CD4-positive, CD25-positive, alpha-beta regulatory T cell (primary cell): ENCODE measurements at regions not wholly inside any gene's neighbourhood (a gene's known extent, or its start where the extent isn't known, plus 50 kb on each side); places are given as distances from the start of the nearest gene placed in this dataset.

ENCODE experiments used
- ATAC-seq, 2 donors: fragments of 150-1000 bp; cut with Tn5 transposase; one replicate each; pipeline ENCODE4 v1.10.0; 2021; ENCODE audit warnings: low read depth in 2 of 2, moderate number of reproducible peaks in 2 of 2, moderate library complexity in 1 of 2
- DNase-seq, 3 donors: peaks; one replicate each; pipeline versions ENCODE4 v3.0.0 to v3.0.0-alpha.2; 2012 to 2022; ENCODE audit warnings: mixed read lengths in 1 of 3
- H3K27ac ChIP-seq: one replicate; pipeline ENCODE4 v1.7.0; 2013; ENCODE audit warnings: mild to moderate bottlenecking, low read length; ENCODE audit not compliant: insufficient read depth, poor library complexity, severe bottlenecking
- H3K27me3 ChIP-seq: one replicate; pipeline ENCODE4 v1.7.0; 2013; ENCODE audit warnings: low read length; ENCODE audit not compliant: control insufficient read depth, insufficient read depth
- H3K36me3 ChIP-seq: one replicate; pipeline ENCODE4 v1.7.0; 2013; ENCODE audit warnings: mild to moderate bottlenecking, low read length, moderate library complexity; ENCODE audit not compliant: control insufficient read depth, insufficient read depth
- H3K4me1 ChIP-seq: 2 replicates; pipeline ENCODE4 v1.7.0; 2013; ENCODE audit warnings: mild to moderate bottlenecking, low read length; ENCODE audit not compliant: insufficient read depth, control insufficient read depth, poor library complexity, severe bottlenecking
- H3K4me3 ChIP-seq: one replicate; pipeline ENCODE4 v1.7.0; 2013; ENCODE audit warnings: low read depth, mild to moderate bottlenecking, low read length, moderate library complexity
- H3K9me3 ChIP-seq, 2 experiments: 1 replicate in 1 of 2; 2 replicates in 1 of 2; pipeline ENCODE4 v1.7.0; 2013; ENCODE audit warnings: low read length in 2 of 2, mild to moderate bottlenecking in 1 of 2, moderate library complexity in 1 of 2; ENCODE audit not compliant: control insufficient read depth in 2 of 2
- H3K27ac Mint-ChIP-seq, 3 donors: one replicate each; pipeline ENCODE4 v1.8.0; 2020 to 2022; ENCODE audit warnings: mild to moderate bottlenecking in 3 of 3, mixed read lengths in 3 of 3, moderate library complexity in 2 of 3
- H3K27me3 Mint-ChIP-seq: one replicate; pipeline ENCODE4 v1.8.0; 2022; ENCODE audit warnings: mild to moderate bottlenecking, mixed read lengths
- H3K36me3 Mint-ChIP-seq: one replicate; pipeline ENCODE4 v1.8.0; 2020; ENCODE audit warnings: mixed read lengths
- H3K4me1 Mint-ChIP-seq, 4 donors: one replicate each; pipeline ENCODE4 v1.8.0; 2020 to 2022; ENCODE audit warnings: mixed read lengths in 4 of 4, mild to moderate bottlenecking in 1 of 4
- H3K4me3 Mint-ChIP-seq, 4 donors: one replicate each; pipeline ENCODE4 v1.8.0; 2020 to 2022; ENCODE audit warnings: mild to moderate bottlenecking in 4 of 4, mixed read lengths in 4 of 4, moderate library complexity in 3 of 4
- H3K9me3 Mint-ChIP-seq, 7 donors: one replicate each; pipeline ENCODE4 v1.8.0; 2020 to 2022; ENCODE audit warnings: mixed read lengths in 7 of 7, mild to moderate bottlenecking in 3 of 7, moderate library complexity in 2 of 7

GRCh38 chr10:113967126-113967525 lies 76.5 kb upstream of the ADRB1 start:
- Mint-ChIP-seq H3K27me3 (no peaks in the 10 kb centered on the region), H3K4me1 (peaks cover 0 to 12% (median 10%) of the 10 kb centered on the region in 4 donors), H3K4me3 (no peak overlapping the region), H3K9me3 (peaks cover 0 to 8% (median 2%) of the 10 kb centered on the region in 7 donors), H3K36me3 (no peaks in the 10 kb centered on the region), H3K27ac (no peak overlapping the region)
- Histone ChIP-seq H3K9me3 (peaks cover 1 to 2% of the 10 kb centered on the region in 2 experiments), H3K36me3 (no peaks in the 10 kb centered on the region), H3K27me3 (no peaks in the 10 kb centered on the region), H3K4me1 (peaks cover 2% of the 10 kb centered on the region), H3K27ac (no peak overlapping the region), H3K4me3 (no peak overlapping the region)
- DNase-seq (no peak), ATAC-seq (no peak)

GRCh38 chr10:113970641-113971040 lies 73.0 kb upstream of the ADRB1 start:
- H3K27me3 Mint-ChIP-seq: peaks cover 10% of the 10 kb centered on the region
- peaks cover 0 to 8% (median 2%) of the 10 kb centered on the region in 7 donors for H3K9me3 Mint-ChIP-seq
- H3K27ac Mint-ChIP-seq: no peak overlapping the region
- H3K36me3 Mint-ChIP-seq: peaks cover 3% of the 10 kb centered on the region
- DNase-seq: no peak
- Histone ChIP-seq H3K27ac (no peak overlapping the region), H3K9me3 (no peaks in the 10 kb centered on the region), H3K4me3 (no peak overlapping the region), H3K27me3 (peaks cover 2% of the 10 kb centered on the region), H3K36me3 (no peaks in the 10 kb centered on the region), H3K4me1 (no peaks in the 10 kb centered on the region)
- H3K4me3 Mint-ChIP-seq: no peak overlapping the region
- ATAC-seq: no peak
- H3K4me1 Mint-ChIP-seq: peaks cover 0 to 4% (median 0%) of the 10 kb centered on the region in 4 donors

- Histone ChIP-seq H3K36me3 (no peaks in the 10 kb centered on the region), H3K27me3 (peaks cover 2% of the 10 kb centered on the region), H3K4me3 (no peak overlapping the region), H3K4me1 (no peaks in the 10 kb centered on the region), H3K9me3 (no peaks in the 10 kb centered on the region), H3K27ac (no peak overlapping the region)
- H3K36me3 Mint-ChIP-seq: peaks cover 3% of the 10 kb centered on the region
- DNase-seq: no peak
- no peak for ATAC-seq
- H3K27me3 Mint-ChIP-seq: peaks cover 10% of the 10 kb centered on the region
- H3K4me3 Mint-ChIP-seq: no peak overlapping the region
- peaks cover 0 to 8% (median 2%) of the 10 kb centered on the region in 7 donors for H3K9me3 Mint-ChIP-seq
- H3K4me1 Mint-ChIP-seq: peaks cover 0 to 4% (median 0%) of the 10 kb centered on the region in 4 donors
- no peak overlapping the region for H3K27ac Mint-ChIP-seq
These were observed 72.2 kb upstream of the ADRB1 start for GRCh38 chr10:113971349-113971973.

GRCh38 chr10:113977174-113977573 lies 66.5 kb upstream of the ADRB1 start:
- ATAC-seq: no peak
- H3K27me3 Mint-ChIP-seq: peaks cover 10% of the 10 kb centered on the region
- peaks cover 0 to 2% (median 0%) of the 10 kb centered on the region in 7 donors for H3K9me3 Mint-ChIP-seq
- Histone ChIP-seq H3K36me3 (no peaks in the 10 kb centered on the region), H3K4me1 (no peaks in the 10 kb centered on the region), H3K27me3 (peaks cover 4% of the 10 kb centered on the region), H3K4me3 (no peak overlapping the region), H3K27ac (no peak overlapping the region), H3K9me3 (no peaks in the 10 kb centered on the region)
- H3K36me3 Mint-ChIP-seq: peaks cover 3% of the 10 kb centered on the region
- no peak for DNase-seq
- H3K4me3 Mint-ChIP-seq: no peak overlapping the region
- H3K4me1 Mint-ChIP-seq: peaks cover 0 to 1% (median 0%) of the 10 kb centered on the region in 4 donors
- H3K27ac Mint-ChIP-seq: no peak overlapping the region

DNA sequence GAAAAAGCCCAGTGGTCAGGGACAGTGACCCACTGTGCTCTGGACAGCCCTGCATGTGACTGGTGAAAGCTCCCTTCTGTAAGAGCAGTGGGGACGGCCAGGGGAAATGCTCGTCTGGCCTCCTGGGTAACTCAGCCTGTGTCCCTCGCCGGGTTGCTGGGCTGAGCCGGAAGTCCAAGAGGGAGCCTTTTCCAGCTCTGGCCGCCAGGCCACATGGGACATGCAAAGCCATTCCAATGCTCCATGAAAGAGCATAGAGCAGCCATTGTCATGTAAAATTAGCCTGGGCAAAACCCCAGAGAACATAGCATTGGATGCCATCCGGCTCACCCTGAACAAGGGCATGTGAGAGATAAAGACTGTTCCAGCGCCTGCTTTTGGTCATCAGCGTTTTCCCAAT lies 64.9 kb upstream of the ADRB1 start:
- no peak for DNase-seq
- Mint-ChIP-seq H3K36me3 (no peaks in the 10 kb centered on the region), H3K27ac (no peak overlapping the region), H3K27me3 (peaks cover 7% of the 10 kb centered on the region), H3K4me3 (no peak overlapping the region), H3K4me1 (peaks cover 0 to 7% (median 1%) of the 10 kb centered on the region in 4 donors), H3K9me3 (peaks cover 0 to 2% (median 0%) of the 10 kb centered on the region in 7 donors)
- no peaks in the 10 kb centered on the region for H3K9me3 ChIP-seq
- peaks cover 3% of the 10 kb centered on the region for H3K27me3 ChIP-seq
- no peak for ATAC-seq
- no peak overlapping the region for H3K27ac ChIP-seq
- H3K36me3 ChIP-seq: no peaks in the 10 kb centered on the region
- peaks cover 3% of the 10 kb centered on the region for H3K4me1 ChIP-seq
- no peak overlapping the region for H3K4me3 ChIP-seq

GRCh38 chr10:113979409-113979808 lies 64.3 kb upstream of the ADRB1 start:
- peaks cover 3% of the 10 kb centered on the region for H3K27me3 ChIP-seq
- Mint-ChIP-seq H3K36me3 (no peaks in the 10 kb centered on the region), H3K4me3 (no peak overlapping the region), H3K9me3 (peaks cover 0 to 2% (median 0%) of the 10 kb centered on the region in 7 donors), H3K4me1 (peaks cover 0 to 8% (median 2%) of the 10 kb centered on the region in 4 donors), H3K27me3 (peaks cover 5% of the 10 kb centered on the region), H3K27ac (no peak overlapping the region)
- no peaks in the 10 kb centered on the region for H3K9me3 ChIP-seq
- ATAC-seq: no peak
- no peak overlapping the region for H3K27ac ChIP-seq
- H3K4me3 ChIP-seq: no peak overlapping the region
- no peak for DNase-seq
- no peaks in the 10 kb centered on the region for H3K36me3 ChIP-seq
- peaks cover 3% of the 10 kb centered on the region for H3K4me1 ChIP-seq

DNA sequence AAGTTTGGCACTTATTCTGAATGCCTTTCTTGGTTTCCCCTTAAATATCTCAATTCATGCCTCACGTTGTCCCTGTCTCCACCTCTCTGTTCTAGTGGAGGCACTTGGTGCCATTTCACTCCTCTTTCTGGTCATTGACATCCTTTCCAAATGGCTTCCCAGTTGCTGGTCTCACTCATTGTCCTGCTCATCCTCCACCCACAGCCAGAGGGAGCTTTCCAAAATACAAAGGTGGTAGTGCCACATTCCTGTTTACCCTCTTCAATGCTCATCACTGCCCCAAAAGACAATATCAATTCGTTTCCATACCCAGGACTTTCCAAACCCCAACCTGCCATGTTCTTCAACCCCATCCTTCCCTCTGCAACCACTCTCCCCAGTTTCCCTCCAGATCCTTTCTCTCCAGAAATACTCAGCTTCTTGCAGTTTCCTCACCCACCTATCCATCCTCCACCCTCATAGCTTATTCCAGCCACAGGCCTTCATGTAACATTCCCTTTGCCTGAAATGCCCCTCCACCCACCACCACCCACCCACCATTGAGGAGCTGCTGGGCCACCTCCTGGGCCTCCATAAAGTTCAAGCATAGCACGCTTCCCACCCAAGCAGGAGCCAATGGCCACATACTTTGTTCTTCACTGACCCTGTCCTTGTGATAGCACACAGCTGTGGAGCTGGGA lies 63.1 kb upstream of the ADRB1 start:
- DNase-seq: no peak
- Histone ChIP-seq H3K4me3 (no peak overlapping the region), H3K27me3 (peaks cover 5% of the 10 kb centered on the region), H3K27ac (no peak overlapping the region), H3K36me3 (no peaks in the 10 kb centered on the region), H3K4me1 (peaks cover 3% of the 10 kb centered on the region), H3K9me3 (no peaks in the 10 kb centered on the region)
- Mint-ChIP-seq H3K4me3 (no peak overlapping the region), H3K36me3 (no peaks in the 10 kb centered on the region), H3K27ac (no peak overlapping the region), H3K9me3 (peaks cover 0 to 2% (median 0%) of the 10 kb centered on the region in 7 donors), H3K4me1 (peaks cover 0 to 8% (median 2%) of the 10 kb centered on the region in 4 donors), H3K27me3 (peaks cover 4% of the 10 kb centered on the region)
- ATAC-seq: no peak
